Renal cortex interstitium (tissue), 11 donors: ENCODE measurements at regions not wholly inside any gene's neighbourhood (a gene's known extent, or its start where the extent isn't known, plus 50 kb on each side); places are given as distances from the start of the nearest gene placed in this dataset.

Experiments
- DNase-seq, 11 donors: peaks; one replicate each; pipeline ENCODE4 v3.0.0-alpha.2; 2013; ENCODE audit warnings: low read depth in 9 of 11, low spot score in 4 of 11; ENCODE audit errors: extremely low read depth in 1 of 11

DNA sequence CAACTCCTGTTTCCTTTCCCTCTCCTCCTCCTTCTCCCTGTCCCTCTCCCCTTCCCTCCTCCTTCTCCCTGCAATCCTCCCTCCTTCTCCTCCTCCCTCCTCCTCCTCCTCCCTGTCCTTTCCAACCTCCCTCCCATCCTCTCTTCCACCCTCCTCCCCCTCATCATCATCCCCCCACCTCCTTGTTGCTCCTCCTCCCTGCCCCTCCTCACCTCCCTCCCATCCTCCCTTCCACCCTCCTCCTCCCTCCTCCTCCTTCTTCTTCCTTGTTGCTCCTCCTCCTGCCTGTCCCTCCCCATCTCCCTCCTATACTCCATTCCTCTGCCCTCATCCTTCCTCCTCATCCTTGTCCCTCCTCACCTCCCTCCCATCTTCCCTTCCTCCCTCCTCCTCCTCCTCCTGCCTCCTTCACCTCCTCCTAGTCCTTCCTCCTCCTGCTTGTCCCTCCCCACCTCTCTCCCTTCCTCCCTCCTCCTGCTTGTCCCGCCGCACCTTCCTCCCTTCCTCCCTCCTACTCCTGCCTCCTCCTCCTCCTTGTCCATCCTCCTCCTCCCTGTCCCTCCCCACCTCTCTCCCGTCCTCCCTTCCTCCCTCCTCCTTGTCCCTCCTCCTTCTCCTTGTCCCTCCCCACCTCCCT, 222.5 kb downstream of the IRF8 start:
- DNase-seq = no peak

DNA sequence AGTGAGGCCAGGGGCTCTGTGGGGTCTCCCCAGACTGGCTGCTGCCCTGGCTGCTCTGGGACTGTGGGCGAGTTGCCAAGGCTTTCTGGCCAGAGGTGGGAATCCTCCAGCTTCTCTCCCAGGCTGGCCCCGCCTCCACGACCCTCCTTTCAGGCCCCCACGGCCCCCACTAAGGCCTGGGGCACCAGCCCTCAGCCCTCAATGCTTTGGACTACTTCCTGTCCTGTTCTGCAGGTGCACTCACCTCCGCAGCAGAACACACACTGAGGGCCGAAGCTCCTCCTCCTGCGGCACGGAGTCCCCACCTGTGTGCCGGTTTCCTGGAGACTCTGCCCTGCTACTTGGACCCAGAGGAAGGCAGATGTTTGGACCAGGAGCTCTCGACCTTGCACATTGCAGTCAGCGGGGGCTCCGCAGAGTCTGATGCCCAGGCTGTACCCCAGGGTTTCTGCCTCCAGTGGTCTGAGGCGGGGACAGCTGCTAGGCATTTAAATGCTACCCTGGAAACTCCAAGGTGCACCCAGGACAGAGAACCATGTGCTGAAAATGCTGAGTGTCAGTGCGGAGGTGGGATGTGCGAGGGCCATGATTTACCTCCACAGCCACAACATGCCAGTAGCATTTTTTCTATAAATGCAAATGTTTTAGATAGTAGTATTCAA, 223.8 kb downstream of the IRF8 start:
- no peak for DNase-seq

DNA sequence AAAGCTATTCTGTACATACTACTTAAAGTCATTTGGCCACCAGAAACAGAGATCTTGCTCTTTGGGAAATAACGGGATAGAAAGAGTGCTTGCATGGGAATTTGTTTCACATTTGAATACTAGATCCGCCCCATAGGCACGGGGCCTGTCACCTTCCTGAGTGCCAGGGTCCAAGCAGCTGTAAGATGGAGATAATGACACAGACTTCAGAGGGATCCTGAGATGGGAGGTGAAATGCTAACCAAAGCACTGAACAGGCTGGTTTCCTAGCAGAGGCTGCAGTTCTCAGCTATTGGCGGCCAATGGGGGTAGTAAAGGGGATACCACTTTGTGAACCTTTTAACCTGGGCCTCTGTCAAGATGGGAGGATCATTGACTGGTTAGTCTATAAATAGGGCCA, 225.4 kb downstream of the IRF8 start:
- no peak for DNase-seq

DNA sequence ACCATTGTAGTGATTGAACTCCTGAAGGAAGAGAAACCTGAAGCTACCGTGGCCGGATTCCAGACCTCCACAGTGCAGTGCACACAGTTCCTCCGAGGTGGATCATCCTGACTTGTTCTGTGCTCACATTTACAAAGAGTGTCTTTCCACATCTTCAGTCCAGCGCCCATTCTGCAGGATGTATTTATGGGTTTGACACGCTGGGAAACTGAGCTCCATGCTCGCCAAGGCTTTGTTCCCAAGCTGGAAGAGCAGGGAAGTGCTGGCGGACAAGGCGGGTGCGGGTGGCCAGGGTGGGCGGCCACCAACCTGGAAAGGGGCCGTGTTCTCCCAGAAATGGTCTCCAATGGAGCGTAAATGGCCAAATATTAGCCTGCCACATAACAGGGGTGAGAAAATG, 227.9 kb downstream of the IRF8 start:
- DNase-seq = no peak

DNA sequence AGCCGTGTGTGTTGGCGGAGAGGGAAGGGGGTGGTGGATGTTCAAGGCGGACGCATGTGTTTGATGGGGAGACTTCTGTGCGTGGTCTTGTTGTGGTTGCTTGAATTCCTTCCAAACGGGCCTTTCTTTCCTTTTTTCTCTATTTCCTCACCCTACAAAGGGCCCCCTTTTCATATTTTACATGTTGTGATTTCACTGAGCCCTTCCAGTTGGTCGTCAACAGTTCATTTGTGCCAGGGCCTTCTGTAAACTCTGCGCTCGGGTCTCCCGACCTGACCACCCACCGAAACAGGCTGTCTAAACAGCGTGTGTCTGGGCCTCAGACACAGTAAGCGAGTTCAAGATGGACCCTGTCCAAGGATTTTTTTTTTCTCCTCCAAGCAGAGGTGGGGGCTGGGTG, 228.4 kb downstream of the IRF8 start:
- DNase-seq = no peak

DNA sequence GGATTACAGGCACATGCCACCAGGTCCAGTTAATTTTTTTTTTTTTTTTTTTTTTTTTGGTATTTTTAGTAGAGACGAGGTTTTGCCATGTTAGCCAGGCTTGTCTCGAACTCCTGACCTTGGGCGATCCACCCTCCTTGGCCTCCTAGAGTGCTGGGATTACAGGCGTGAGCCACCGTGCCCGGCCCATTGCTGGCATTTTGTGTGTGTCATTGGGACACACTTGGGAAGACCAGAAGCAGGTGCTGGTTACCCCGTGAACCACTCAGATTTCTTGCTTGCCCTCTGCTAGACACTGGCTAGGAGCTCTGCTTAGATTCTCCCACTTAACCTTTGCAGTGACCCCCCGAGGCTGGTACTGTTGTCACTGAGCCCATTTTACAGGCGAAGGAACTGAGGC, 229.3 kb downstream of the IRF8 start:
- DNase-seq = no peak

DNA sequence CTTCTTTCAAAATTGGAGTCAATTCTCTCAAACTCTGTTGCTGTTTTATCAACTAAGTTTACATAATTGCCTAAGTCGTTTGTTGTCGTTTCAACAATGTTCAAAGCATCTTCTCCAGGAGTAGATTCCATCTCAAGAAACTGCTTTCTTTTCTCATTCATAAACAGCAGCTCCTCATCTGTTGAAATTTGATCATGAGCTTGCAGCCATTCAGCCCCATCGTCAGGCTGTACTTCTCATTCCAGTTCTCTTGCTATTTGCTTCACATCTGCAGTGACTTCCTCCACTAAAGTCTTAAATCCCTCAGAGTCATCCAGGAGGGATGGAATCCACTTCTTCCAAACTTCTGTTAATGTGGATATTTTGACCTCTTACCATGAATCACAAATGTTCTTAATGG, 230.6 kb downstream of the IRF8 start:
- no peak for DNase-seq

DNA sequence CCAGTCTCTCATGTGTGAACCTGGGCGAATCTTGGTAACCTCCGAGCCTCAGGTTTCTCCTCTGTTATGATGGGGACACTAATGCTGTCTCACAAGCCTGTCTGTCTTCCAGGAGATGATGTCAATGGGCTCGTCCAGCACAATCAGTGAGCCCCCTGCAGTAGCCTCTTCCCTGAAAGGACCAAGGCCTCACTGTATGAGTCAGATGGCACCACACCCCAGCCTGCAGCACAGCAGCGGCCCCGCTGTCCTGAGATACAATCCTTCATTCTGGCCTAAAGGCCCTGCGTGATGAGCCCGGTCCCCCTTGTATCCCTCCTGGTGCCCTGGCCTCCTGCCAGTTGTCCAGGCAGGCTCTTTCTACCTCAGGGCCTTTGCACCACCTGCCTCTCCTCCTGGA, 234.4 kb downstream of the IRF8 start:
- DNase-seq = no peak

DNA sequence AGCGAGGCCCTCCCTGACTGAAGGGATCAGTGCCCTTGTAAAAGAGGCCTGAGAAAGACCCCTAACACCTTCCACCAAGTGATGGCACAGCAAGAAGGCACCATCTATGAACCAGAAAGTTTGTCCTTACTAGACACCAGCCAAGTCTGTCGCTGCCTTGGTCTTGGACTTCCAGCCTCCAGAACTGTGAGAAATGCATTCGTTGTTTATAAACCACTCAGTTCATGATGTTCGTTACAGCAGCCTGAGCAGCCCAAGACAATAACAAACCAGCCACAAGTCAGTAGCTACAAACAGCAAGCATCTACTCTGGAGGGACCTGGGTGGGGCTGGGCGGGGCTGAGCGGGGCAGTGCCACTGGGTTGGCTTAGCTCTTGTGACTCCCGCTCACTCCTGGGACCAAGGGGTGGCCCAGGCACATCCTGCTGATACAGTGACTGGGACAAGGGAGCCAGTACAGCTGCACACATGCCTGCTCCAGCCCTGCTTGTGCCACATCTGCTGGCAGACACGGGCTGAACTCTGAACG, 234.9 kb downstream of the IRF8 start:
- DNase-seq = no peak

DNA sequence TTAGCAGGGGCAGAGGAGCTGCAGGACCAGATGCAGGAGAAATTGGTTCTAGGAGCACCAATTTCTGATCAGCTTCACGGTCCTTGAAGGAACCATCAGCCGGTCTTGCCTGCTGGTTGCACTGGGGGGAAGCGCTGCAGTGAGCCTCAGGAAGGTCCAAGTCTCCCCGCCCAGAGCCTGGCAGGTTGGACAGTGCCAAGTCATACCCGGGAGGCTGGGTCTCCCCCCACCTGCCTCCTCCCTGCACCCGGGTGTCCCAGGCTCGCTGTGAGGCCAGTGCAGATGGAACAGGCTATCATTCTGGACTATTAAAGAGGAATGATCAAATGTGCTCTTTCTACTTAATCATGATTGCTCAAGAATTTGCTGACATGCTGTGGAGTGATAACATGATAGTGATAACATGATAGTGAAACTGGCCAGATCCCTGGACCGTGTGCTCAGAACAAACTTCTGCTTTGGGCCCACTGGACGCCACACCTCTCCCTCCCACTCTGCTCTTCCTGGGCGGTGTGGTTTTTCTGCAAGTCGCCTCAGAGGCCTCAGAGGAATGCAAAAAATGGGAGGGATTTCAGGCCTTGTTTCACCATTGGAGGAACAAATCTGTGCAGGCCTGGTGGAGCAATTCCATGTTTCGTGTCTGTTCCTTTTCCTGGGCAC, 236.0 kb downstream of the IRF8 start:
- no peak for DNase-seq

DNA sequence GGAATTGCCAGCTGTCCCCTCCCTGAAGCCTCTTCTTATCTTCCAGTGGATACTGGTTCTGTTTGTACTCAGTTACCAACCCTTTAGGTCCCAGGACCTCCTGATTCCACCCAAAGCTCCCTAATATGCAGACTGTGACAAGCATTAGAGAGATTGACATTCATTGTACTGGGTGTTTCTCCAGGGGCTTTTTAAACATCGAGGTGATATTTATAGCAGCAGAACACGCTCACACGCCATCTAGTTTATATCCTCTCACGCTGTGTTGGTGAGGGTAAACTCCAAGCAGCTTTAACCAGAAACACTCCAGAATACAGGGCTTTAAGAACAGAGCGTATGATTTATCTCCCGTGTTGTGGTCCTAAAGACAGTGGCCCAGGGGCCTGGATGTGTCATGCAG, 238.4 kb downstream of the IRF8 start:
- no peak for DNase-seq

DNA sequence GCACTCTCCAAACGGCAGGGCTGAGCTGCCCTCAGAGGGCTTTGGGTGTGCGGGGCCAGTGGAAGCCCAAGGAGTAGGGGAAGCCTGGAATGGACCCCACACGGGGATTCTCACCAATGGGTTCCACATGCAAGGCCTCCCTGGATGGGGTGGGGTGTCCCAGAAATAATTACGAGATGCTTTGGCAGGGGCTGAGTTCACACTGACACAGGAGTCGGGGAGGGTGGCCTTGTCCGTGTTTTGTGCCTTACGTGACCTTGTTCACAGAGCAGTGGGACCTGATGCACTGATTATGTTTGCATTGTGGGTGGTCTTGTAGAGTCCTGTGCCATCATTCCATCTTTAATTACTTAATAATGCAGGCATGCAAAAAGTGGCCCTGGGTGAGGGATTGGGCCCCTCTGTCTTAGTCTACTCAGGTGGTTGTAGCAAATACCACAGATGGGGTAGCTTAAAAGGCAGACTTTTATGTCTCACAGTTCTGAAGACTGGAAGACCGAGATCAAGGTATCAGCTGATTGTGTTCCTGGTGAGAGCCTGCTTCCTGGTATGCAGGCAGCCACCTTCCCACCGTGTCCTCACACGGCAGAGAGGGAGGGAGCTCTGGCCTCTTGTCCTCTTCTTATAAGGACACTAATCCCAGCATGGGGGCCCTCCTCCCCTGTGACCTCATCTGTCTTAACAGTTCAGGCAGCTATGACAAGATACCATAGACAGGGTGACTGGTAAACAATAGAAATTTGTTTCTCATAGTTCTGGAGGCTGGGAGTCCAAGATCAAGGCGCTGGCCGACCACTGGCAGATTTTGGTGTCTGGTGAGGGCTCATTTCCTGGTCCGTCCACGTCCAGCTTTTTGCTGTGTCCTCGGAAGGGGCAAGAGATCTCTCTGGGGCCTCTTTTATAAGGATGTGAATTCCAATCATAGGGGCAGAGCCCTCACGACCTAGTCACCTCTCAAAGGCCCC, 239.4 kb downstream of the IRF8 start:
- no peak for DNase-seq

DNA sequence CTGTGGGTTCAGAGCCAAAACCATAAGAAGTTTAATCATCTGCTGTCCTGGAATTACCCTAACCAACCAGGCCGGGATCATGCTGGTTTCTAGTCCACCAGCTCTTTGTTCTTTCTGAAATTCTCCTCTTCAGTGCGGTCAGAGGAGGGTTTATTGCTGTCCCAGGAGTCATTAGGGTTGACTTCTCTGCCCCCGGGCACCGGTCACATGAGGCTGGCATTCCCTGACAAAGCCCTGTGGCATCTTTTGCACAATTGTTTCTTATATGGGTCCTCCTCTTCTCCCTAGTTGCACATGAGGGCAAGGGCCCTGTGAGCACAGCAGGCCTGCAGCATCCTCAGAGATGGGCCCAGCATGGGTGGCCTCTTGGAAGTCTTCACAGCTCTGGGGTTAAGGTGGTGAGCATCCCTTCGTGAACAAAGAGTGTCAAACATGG, 243.9 kb downstream of the IRF8 start:
- no peak for DNase-seq

DNA sequence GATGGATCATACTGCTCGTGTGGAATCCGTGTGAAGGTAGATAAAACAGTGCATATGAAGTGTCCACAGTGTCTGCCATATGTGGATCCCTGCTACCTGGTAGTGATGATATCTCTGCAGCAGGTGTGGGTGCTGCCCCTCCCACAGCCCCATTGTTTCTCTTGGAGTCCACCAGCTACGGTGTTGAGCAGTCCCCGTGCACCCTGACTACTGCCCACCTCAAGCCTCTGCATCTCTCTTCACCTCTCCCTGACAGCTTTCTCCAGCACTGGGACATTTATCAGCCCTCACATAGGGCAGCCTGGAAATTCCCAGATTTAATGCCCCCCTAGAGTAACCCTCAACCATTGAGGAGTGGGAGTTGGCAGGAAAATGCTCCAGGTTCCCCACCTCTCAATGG, 244.7 kb downstream of the IRF8 start:
- no peak for DNase-seq

DNA sequence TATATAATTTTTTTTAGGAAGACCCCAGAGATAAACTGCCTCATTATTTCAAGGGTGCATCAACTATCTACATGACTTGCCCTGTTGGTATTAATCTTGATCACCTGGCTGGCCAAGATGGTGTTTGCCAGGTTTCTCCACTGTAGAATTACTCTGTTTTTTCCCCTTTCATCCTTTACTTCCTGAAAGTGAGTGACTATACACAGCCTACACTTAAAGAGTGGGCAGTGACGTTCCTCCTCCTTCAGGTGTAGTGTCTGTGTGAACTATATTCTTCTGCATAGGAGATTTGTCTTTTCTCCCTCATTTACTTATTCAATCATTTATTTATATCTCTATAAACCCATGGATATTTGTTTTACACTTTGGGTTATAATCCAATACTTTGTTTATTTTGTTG, 246.7 kb downstream of the IRF8 start:
- DNase-seq = no peak

DNA sequence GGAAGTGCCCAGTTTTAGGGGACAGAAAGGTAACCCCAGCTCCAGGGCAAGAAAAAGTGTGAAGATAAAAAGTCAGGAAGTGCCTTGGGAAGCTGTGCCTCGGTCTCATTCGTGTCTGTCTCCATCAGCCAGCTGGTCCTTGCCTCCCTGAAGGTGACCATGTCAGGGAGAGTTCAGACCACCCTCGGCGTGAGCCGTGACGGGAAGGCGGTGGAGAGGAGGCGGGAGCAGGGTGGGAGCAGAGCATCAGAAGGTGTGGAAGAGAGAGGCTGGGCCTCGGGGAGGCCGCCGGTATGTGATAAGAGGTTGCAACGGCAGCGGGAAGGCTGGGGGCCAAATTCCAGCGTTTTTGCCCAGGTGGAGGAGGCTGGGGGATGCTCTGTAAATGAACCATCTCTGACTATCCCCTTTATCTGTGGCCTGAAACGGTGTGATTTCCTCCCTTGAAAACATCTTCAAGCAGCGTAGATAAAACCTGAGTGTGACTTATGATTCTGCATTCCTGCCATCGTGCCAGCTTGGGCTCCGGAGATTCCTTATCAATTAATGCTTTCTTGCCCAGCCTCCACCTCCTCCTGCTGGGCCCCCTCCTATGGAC, 251.8 kb downstream of the IRF8 start:
- no peak for DNase-seq

DNA sequence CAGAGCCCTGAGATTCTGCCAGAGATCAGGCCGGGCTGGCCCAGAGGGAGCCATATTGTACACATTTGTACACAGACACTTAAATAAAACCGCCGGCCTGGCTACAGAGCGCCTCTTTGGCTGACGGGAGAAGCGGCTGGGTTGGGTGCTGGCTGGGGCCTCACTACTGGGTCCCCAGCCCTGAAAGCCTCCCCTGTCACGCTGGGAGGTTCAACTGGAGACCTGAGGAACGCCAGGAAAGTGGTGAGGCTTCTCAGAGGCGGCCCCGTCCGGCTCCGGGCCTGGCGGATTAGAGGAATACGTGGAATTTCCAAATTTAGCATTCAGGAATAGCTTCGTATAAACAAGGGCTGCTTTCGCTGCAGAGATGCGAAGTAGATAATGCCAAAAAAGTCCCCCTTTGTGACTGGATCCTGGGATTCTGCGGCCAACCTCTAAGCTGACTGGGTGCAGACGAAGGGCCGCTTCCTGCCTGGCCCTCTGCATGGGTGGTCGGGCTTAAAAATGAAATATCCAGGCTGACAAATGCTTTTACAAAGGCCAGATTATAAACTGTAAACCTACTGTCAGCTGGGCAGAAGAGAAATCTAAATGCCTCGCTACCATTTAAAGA, 252.4 kb downstream of the IRF8 start:
- no peak for DNase-seq

DNA sequence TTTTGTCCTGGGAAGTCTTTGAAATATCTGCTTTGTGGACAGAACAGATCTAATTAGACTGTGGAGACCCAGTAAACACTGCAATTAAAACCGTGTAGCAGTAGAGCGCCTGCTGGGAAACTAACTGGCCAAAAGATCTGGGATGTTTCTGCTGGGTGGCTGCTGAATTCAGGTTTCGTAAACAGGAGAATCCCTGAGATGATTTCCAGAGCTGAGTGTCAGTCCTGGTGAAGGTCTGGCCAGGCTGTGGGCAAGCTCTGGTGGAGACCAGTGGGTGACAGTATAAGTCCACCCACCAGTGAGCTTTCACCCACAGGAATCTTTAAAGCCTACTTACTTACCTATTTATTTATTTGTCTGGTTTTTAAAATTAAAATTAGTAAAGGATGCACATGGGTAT, 257.2 kb downstream of the IRF8 start:
- DNase-seq = no peak
